NCI-H146 treated with DMSO at 0.1 percent for 48 hours (cell line): ENCODE measurements at regions not wholly inside any gene's neighbourhood (a gene's known extent, or its start where the extent isn't known, plus 50 kb on each side); places are given as distances from the start of the nearest gene placed in this dataset.
"Not testable (repeated sequence)": the region's sequence is repeated elsewhere in the genome, so short reads cannot be mapped to it uniquely, and the experiment has no call there.

Source experiments
- DNase-seq: peaks from one replicate; lab custom pipeline; 2025; ENCODE audit not compliant: unreplicated experiment; lab: John Stamatoyannopoulos, UW

DNA sequence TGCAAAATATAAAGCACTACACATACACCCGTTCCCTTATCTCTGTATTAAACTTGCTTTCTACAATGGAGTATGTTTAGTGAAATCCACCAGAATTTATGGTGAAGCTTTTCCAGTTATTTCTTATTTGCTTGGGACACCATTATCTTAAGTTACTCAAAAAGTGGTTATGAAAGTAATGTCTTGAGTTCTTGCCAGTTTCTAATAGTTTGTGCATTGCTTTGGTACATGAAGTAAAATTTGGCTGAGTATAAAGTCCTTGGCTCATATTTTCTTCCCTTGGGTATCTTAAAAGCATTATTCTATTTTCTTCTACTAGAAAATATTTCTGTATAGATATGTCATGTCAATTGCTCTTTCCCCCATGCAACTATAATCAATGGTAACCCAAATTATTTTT, 85.2 kb downstream of the POLR1F start:
- DNase-seq: no peak

GRCh38 chr7:19621740-19622139, 87.1 kb downstream of the POLR1F start:
- DNase-seq: no peak

DNA sequence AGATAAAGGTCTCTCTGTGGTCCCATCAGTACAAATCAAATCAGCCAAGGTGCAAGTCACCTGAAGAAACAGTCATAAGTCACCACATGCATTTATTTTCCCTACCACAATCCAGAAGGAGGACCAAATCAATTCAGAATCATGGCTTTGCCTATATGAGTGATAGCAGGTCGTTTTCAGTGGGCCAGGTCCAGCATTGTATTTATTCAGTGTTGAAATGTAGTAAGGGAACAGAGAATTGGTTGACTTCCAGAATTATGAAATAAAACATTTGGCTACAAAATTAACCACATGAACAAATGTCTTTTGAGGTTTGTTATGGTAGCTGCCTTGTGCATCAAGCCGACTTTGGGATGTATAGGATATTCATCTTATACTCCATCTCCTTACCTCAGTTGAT, 88.4 kb downstream of the POLR1F start:
- DNase-seq: no peak

DNA sequence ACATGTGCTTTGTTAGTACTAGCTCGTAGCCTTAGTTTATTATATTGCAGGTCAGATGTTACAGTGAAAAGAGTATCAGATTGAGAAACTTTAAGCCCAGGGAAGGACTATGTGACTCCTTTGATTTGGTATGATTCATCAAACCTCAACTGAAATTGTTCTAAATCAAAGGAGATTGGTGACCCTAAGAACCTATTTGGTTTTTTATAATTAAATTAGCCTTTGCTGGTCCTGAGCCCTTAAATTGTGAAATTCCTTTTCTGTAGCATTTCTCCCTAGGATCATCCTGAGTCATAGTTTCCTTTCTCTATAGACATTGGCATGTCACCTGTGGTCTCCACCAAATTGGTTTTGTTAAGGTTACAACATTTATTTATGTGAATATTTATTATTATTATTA, 89.7 kb downstream of the POLR1F start:
- DNase-seq: no peak

DNA sequence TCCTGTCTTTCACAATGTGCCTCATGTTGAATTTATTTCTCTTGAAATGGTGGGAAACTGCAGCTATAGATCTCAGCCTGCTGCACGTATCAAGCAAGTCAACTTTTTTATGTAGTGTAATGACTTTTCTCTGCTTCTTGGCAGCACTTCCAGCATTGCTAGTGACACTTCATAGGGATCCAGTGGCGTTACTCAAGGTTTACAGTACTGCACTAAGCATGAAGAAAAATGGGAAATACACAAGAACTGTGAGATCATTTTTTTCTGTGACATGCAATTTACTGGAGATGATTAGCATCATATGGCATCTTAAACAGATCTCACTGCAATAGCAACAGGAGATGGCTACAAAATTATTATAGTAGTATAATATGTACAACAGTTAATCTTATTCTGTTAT, 90.9 kb downstream of the POLR1F start:
- no peak for DNase-seq

DNA sequence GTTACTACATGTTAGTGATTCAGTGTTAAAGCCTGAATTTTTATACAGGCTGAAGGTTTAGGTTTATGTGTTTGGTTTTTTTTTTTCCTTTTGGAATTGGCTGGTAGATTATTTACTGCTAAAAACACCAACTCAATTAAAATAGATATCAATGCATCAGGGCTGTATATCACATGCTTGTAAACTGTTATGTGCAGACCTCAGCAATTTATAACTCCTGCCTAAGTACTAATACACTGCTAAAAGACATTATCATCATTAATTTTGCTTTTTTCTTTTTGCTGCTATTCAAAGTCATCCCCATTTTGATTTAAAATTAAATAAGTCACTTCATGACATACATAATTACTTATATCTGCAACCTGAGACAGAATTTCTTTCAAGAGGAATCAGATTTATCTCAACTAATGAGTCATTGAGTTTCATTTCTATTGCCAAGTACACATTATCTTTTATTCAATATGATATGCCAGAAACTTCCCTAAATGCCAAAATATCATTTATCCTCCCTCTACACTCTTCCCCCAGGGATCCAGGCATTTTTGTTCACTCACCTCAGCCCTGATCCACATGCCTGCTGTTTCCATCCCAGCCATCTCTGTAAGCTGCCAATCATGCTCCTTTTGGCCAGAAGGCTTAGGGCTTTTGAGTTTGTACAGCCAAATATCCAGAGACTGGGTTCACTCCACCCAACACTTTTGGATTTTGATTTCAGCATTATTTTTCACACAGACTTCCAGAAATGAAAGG, 98.5 kb downstream of the POLR1F start:
- DNase-seq: no peak

GRCh38 chr7:19589446-19589845, 119.4 kb downstream of the POLR1F start:
- no peak for DNase-seq

DNA sequence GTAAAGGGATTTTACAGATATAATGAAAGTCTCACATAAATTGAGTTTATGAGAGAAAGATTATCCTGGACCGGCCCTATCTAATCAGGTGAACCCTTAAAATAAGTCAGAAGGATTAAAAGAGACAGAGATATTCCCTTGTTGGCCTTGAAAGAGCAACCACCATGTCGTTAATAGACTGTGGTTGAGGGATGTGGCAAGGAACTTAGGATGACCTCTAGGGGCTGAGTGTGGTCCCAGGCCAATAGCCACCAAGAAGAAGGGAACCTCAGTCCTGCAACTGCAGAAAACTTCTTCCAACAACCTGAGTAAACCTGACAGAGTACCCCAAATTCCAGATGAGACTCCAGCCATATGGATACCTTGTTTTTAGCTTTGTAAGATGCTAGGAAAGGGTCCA, 121.5 kb downstream of the POLR1F start:
- no peak for DNase-seq

DNA sequence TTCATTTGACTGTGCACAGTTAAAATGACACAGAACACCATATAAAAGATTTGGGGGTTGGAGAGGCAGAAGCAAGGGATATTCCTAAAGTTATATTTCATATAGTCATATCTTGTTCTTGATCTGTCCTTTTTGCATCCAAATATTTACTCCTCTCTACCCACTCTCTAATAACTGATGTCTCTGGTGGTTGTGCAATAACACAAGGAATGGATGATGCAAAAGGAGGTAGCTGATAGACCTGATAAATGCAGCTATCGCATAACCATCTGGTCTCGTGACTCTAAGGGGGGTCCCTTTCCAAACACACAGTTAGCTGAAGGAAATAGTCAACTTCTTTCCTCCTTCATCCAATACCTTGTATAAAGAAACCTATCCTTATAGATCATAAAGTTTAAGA, 123.1 kb downstream of the POLR1F start:
- no peak for DNase-seq

GRCh38 chr7:19575909-19576557, 132.8 kb downstream of the POLR1F start:
- DNase-seq: no peak

DNA sequence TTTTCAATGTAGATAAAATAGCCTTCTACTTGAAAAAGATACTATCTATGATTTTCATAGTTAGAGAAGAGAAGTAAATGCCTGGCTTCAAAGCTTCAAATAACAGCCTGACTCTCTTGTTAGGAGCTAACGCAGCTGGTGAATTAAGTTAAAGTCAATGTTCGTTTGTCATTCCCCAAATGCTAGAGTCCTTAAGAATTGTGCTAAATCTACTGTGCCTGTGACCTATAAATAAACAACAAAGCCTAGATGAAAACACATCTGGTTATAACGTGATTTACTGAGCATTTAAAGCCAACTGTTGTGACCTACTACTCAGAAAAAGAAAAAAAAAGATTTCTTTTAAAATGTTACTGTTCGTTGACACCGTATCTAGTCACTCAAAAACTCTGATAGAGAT, 134.7 kb downstream of the POLR1F start:
- no peak for DNase-seq

- DNase-seq: no peak
Measured at GRCh38 chr7:19572566-19572965, 136.3 kb downstream of the POLR1F start.

DNA sequence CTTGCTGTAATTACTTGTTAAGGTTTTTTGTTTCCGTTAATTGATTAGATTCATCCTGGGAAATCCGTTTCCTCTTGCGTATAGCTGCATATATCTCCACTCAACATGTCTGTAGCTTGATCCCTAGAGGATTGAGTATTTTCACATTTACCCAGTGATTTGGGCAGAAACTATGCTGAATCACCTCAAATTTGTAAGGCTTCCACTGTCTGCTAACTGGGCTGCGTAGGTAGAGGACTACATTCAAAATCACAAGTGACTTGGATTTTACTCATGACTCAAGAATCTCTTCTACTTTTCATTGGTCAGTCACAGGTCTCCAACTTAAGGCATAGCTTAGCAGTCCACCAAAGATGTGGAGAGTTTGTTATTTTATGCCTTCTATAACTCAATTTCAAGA, 141.8 kb downstream of the POLR1F start:
- DNase-seq: no peak

- no peak for DNase-seq
Measured at GRCh38 chr7:19565602-19566001, 143.2 kb downstream of the POLR1F start.

DNA sequence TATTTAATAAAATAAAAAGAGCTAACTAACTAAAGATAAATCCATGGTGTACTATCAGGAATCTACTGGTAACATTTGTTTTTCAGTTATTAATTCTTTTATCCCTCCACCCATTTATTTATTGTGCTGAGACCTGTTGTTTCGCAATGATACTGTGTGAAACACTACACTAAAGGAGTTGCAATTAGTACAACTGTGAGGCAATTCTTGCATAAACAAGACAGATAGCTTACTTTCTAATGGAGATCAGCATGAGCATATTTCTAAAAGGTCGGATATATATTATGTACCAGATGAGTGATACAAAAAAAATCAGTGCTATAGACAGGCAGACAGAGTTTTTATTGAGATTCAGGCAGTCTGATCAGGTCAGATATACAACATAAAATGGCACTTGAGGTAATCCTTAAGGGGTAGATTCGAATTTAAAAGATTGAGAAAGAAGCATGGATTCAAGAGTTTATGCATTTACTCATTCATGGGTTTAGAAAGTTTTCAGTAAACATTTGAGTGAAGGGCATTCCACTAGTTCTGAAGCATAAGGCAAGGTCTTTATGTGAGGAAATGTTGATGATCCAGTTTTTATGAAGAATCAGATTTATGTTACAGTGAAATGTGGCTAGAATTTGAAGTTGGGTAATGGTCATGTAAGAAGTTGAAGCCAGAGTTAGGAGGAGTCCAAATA, 147.6 kb downstream of the POLR1F start:
- no peak for DNase-seq

- no peak for DNase-seq
Measured at GRCh38 chr7:19560111-19560883, 148.5 kb downstream of the POLR1F start.

- DNase-seq: no peak
Measured at GRCh38 chr7:19558527-19558926, 150.3 kb downstream of the POLR1F start.

GRCh38 chr7:19557726-19558465, 150.9 kb downstream of the POLR1F start:
- no peak for DNase-seq

DNA sequence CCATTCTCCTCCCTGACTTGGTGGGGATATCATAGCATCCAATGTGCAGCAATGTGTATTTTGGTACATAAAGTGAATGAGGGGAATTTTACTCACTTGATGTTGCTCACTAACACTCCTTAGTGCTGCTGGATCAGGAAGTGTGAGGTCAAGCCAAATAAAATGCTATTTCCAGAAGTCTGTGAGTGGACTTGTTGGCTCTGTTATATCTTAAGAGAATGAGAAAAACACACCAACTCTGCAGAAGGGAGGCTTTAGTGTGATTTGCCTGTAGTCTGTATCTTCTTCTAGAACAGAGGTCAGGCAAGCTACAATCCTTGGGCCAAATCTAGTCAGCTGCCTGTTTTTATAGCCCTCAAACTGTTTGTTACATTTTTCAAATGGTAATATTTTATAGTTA, 154.3 kb downstream of the POLR1F start:
- DNase-seq: no peak

GRCh38 chr7:19552576-19552975, 156.3 kb downstream of the POLR1F start:
- DNase-seq: no peak

- not testable (repeated sequence) for DNase-seq
Measured at GRCh38 chr7:19549246-19549645, 159.6 kb downstream of the POLR1F start.
